HG03095 (cell line): ENCODE measurements at regions not wholly inside any gene's neighbourhood (a gene's known extent, or its start where the extent isn't known, plus 50 kb on each side); places are given as distances from the start of the nearest gene placed in this dataset.

ENCODE experiments used
- ATAC-seq: cut with Tn5 transposase; IDR thresholded peaks from one replicate; pipeline ENCODE4 v1.9.1; 2021; ENCODE audit warnings: moderate library complexity; ENCODE audit not compliant: unreplicated experiment

- no peak for ATAC-seq
Observed at GRCh38 chr20:24277196-24277595, 192.2 kb upstream of the SYNDIG1 start.

- no peak for ATAC-seq
Observed at GRCh38 chr20:24275946-24276705, 193.3 kb upstream of the SYNDIG1 start.

DNA sequence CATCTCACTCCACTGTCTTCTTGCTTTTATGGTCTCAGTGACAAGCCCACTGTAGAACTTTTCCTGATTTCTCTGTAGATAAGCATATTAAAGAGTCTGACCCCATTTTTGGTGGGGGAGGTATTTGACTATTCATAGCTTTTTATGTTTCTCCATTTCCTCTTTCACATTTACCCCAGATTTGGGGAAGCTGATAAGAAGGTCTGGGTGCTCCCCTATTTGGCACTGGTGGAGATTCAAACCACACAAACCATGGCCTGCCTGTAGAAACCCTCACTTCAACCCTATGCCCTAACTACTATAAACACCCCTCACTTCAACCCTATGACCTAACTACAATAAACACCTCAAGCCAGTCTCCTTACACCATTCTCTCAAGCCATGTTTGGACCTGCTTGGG lies 196.2 kb upstream of the SYNDIG1 start:
- no peak for ATAC-seq

- ATAC-seq = no peak
Observed at GRCh38 chr20:24261351-24261750, 208.1 kb upstream of the SYNDIG1 start.

GRCh38 chr20:24257171-24257570 lies 212.3 kb upstream of the SYNDIG1 start:
- no peak for ATAC-seq

- no peak for ATAC-seq
Observed at GRCh38 chr20:24256307-24256706, 213.1 kb upstream of the SYNDIG1 start.

DNA sequence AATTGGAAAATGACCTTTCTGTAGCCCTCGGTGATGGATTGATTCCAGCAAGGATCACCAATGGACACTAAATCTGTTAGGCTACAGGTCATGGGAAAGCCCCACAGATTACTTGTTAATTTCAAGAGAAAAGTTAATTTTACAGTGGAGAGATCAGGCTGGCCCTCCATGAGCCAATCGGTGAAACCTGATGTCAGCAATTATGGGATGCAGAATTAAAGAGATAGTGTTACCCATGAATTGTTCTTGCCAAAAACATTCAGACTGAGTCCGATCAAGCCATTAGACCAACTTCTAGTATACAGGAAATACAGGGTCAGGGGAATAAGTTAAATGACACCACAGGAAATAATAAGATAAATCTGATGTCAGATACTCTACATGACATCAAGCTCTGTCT lies 214.9 kb upstream of the SYNDIG1 start:
- ATAC-seq = no peak

GRCh38 chr20:24253321-24253720 lies 216.1 kb upstream of the SYNDIG1 start:
- no peak for ATAC-seq

GRCh38 chr20:24245094-24245493 lies 224.3 kb upstream of the SYNDIG1 start:
- no peak for ATAC-seq

- ATAC-seq = no peak
Observed at GRCh38 chr20:24242763-24243162, 226.7 kb upstream of the SYNDIG1 start.

GRCh38 chr20:24241466-24241865 lies 228.0 kb upstream of the SYNDIG1 start:
- no peak for ATAC-seq

GRCh38 chr20:24236963-24237362 lies 232.5 kb upstream of the SYNDIG1 start:
- no peak for ATAC-seq

GRCh38 chr20:24236201-24236600 lies 233.2 kb upstream of the SYNDIG1 start:
- ATAC-seq = no peak

DNA sequence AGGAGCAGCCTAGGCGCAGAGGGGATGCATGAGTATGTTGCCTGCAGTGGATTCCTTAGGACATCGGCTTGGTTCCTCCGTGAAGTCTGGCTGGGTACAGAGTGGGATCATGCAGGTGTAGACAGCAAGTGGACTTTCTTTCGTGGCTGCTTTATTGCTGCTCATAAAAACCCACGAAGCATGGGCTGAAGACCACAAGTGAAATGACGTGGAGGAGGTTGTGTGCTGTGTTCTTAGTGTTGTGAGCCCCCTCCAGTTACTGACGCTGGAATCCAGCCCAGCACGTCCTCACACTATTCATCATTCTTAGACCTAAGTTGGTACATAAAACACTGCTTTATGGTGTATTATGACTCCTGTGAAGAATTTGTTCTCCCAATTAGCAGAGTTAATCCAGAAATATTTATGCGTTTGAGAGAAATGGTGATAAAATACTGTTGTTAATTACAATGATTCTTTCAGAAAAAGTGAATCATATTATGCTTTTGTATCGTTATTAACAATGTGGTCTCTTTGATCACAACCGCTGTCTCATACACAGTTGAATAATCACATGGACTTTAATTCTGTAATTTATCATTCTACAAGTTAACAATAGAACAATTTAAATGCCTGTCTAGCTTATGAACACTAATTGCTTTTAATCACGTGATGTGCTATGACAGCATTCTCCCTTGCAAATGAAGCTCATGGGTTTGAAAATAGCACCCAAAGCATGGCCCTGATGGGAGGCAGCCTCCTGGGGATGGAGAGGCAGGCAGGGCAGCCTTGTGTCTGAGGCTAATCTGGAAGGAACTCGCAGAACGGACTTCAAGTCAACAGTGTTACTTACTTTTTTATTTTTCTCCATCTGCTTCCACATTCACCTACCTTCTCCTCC lies 233.9 kb upstream of the SYNDIG1 start:
- no peak for ATAC-seq

GRCh38 chr20:24227600-24227999 lies 239.0 kb upstream of the GGTLC1 start:
- ATAC-seq = no peak

- ATAC-seq = no peak
Observed at GRCh38 chr20:24212494-24212893, 223.9 kb upstream of the GGTLC1 start.

- no peak for ATAC-seq
Observed at GRCh38 chr20:24211972-24212371, 223.4 kb upstream of the GGTLC1 start.

- ATAC-seq = no peak
Observed at GRCh38 chr20:24210356-24210755, 221.8 kb upstream of the GGTLC1 start.

DNA sequence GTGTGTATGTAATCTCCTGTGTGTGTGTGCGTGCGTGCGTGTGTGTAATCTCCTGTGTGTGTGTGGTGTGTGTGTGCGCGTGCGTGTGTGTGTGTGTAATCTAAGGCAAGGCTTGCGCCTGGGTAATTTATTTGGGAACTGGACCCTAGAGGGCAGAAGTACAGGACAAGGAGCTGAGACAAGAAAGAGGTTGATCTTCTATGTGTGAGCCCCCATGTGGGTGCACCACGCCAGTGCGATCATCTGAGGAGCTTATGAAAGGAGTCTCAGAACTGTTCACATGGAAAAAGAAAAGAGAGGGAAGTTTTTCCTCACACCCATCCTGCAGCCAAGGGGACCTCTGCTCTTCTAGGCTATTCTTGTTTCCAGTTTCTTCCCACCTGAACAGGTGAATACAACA lies 220.1 kb upstream of the GGTLC1 start:
- ATAC-seq = no peak

- ATAC-seq = no peak
Observed at GRCh38 chr20:24207803-24208300, 219.3 kb upstream of the GGTLC1 start.

DNA sequence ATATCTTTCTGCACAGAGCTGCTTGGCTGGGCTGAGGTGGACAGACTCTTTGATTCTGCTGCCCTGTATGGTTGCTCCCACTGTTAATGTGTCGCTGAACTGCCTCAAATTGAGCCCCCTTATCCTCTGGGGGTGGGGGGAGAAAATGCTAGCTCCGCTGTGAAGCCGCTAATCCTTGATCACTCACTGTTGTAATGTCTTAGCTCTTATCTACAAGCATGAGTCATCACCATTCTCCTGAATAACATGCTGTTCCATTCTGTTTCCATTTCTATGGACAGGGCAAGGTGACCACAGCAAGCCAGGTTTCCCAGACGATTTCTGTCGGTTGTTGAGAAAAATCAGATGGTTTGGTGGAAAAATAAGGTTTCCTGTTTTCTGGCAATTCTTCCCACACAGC lies 218.4 kb upstream of the GGTLC1 start:
- no peak for ATAC-seq
